Neuronal stem cell (in vitro differentiated cells): ENCODE measurements at regions not wholly inside any gene's neighbourhood (a gene's known extent, or its start where the extent isn't known, plus 50 kb on each side); places are given as distances from the start of the nearest gene placed in this dataset.

Experiments used
- DNase-seq: peaks from one replicate; pipeline ENCODE4 v3.0.0-alpha.2; 2013; ENCODE audit warnings: low spot score
- H2AFZ ChIP-seq: one replicate; pipeline ENCODE4 v1.6.1; 2013; ENCODE audit warnings: mild to moderate bottlenecking, low read length, inconsistent platforms
- H2AK5ac ChIP-seq: 2 replicates; pipeline ENCODE4 v1.6.1; 2013; ENCODE audit warnings: low read depth, mild to moderate bottlenecking, inconsistent platforms, low read length, moderate library complexity, mixed read lengths
- H2BK120ac ChIP-seq: 2 replicates; pipeline ENCODE4 v1.6.1; 2013; ENCODE audit warnings: low read depth, mild to moderate bottlenecking, inconsistent platforms, low read length, moderate library complexity, mixed read lengths
- H2BK12ac ChIP-seq: one replicate; pipeline ENCODE4 v1.6.1; 2013; ENCODE audit warnings: low read length, inconsistent platforms
- H2BK15ac ChIP-seq: 2 replicates; pipeline ENCODE4 v1.6.1; 2013; ENCODE audit warnings: mild to moderate bottlenecking, low read length, inconsistent platforms, mixed read lengths
- H2BK5ac ChIP-seq: one replicate; pipeline ENCODE4 v1.6.1; 2013; ENCODE audit warnings: inconsistent platforms, mild to moderate bottlenecking, low read length, moderate library complexity
- H3K14ac ChIP-seq: one replicate; pipeline ENCODE4 v1.6.1; 2013; ENCODE audit warnings: low read length, inconsistent platforms
- H3K18ac ChIP-seq: 2 replicates; pipeline ENCODE4 v1.6.1; 2013; ENCODE audit warnings: low read length, inconsistent platforms
- H3K23ac ChIP-seq: 2 replicates; pipeline ENCODE4 v1.6.1; 2013; ENCODE audit warnings: low read depth, mild to moderate bottlenecking, mixed read lengths, low read length, inconsistent platforms; ENCODE audit not compliant: poor library complexity
- H3K27ac ChIP-seq: replicated peaks from 3 replicates; pipeline ENCODE4 v1.5.1; 2013; ENCODE audit warnings: low read length, inconsistent platforms
- H3K27me3 ChIP-seq, 3 experiments: 2 replicates each; pipeline ENCODE4 v1.6.1; 2013; ENCODE audit warnings: low read length in 3 of 3, mild to moderate bottlenecking in 2 of 3, inconsistent platforms in 1 of 3, low read depth in 1 of 3, mixed read lengths in 1 of 3, moderate library complexity in 1 of 3; ENCODE audit not compliant: control insufficient read depth in 3 of 3, insufficient read depth in 3 of 3
- H3K36me3 ChIP-seq, 2 donors: replicated peaks in 1 of 2; 2 replicates each; pipeline ENCODE4 v1.6.1; 2013; ENCODE audit warnings: low read length in 2 of 2; ENCODE audit not compliant: control insufficient read depth in 2 of 2, insufficient read depth in 2 of 2
- H3K4ac ChIP-seq: 2 replicates; pipeline ENCODE4 v1.6.1; 2013; ENCODE audit warnings: inconsistent platforms, mild to moderate bottlenecking, low read length, moderate library complexity
- H3K4me1 ChIP-seq, 2 donors: 1 replicate in 1 of 2; 2 replicates in 1 of 2; pipeline ENCODE4 v1.6.1; 2013; ENCODE audit warnings: low read length in 2 of 2, low read depth in 1 of 2; ENCODE audit not compliant: control insufficient read depth in 2 of 2, insufficient read depth in 1 of 2
- H3K4me2 ChIP-seq: one replicate; pipeline ENCODE4 v1.6.1; 2013; ENCODE audit warnings: mild to moderate bottlenecking, low read length, inconsistent platforms; ENCODE audit not compliant: insufficient read depth, poor library complexity, severe bottlenecking
- H3K4me3 ChIP-seq, 2 donors: 2 replicates each; pipeline ENCODE4 v1.5.1; 2013; ENCODE audit warnings: low read length in 2 of 2, mild to moderate bottlenecking in 2 of 2, inconsistent platforms in 1 of 2, moderate library complexity in 1 of 2
- H3K79me1 ChIP-seq: one replicate; pipeline ENCODE4 v1.6.1; 2013; ENCODE audit warnings: low read depth, mild to moderate bottlenecking, inconsistent platforms, low read length, moderate library complexity
- H3K9ac ChIP-seq: one replicate; pipeline ENCODE4 v1.6.1; 2013; ENCODE audit warnings: mild to moderate bottlenecking, low read depth, low read length, inconsistent platforms; ENCODE audit not compliant: poor library complexity
- H3K9me3 ChIP-seq, 2 donors: replicated peaks in 1 of 2; 2 replicates each; pipeline versions ENCODE3 to v1.6.1; 2013; ENCODE audit warnings: low read length in 2 of 2, mild to moderate bottlenecking in 2 of 2, inconsistent platforms in 1 of 2, low read depth in 1 of 2, mixed read lengths in 1 of 2, moderate library complexity in 1 of 2; ENCODE audit not compliant: control insufficient read depth in 2 of 2, insufficient read depth in 1 of 2
- H4K8ac ChIP-seq: one replicate; pipeline ENCODE4 v1.6.1; 2013; ENCODE audit warnings: low read depth, mild to moderate bottlenecking, inconsistent platforms, low read length, moderate library complexity
- H4K91ac ChIP-seq: one replicate; pipeline ENCODE4 v1.6.1; 2013; ENCODE audit warnings: low read length, low read depth, mild to moderate bottlenecking, inconsistent platforms; ENCODE audit not compliant: poor library complexity
- WGBS, 2 donors: extraction: QIAGEN DNeasy Blood & Tissue Kit; methylation state at CpG; one replicate each; pipeline ENCODE4 v1.1.7; 2013; ENCODE audit warnings: missing lambda C conversion rate in 2 of 2, mixed read lengths in 1 of 2; ENCODE audit not compliant: insufficient read length in 2 of 2, insufficient replicate concordance in 1 of 2; ENCODE audit errors: extremely low coverage in 2 of 2; 5-methylcytosine and 5-hydroxymethylcytosine counted together

DNA sequence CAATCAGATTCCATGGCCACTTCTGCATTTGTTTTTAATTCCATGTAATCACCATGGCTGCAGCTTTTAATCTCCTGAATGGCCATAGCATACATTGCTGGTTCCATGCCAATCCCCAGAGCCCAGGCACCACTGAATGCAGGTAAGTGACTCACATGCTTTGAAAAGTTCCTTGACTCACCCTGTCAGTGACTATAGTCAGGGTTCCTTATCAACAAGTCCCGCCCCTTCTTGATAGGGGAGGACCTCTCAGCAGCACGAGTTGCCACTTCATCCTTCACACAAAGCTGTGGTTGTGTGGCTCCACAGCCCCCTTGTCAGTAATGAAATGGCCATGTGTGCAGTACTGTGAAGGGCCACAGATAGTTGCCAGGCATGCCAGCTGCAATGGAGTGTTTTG, 516.6 kb downstream of the PPARGC1A start:
- no peaks in the 10 kb centered on the region for H3K27me3 ChIP-seq
- H2BK15ac ChIP-seq, result no peak overlapping the region
- H3K9ac ChIP-seq, result no peak overlapping the region
- H2BK5ac ChIP-seq, result no peak overlapping the region
- H3K18ac ChIP-seq, result no peak overlapping the region
- H4K91ac ChIP-seq, result no peak overlapping the region
- no peaks in the 10 kb centered on the region for H3K79me1 ChIP-seq
- no peak overlapping the region for H3K27ac ChIP-seq
- H2AFZ ChIP-seq, result peak overlapping the region; percentile 0
- no peak overlapping the region for H3K4me2 ChIP-seq
- no peak for DNase-seq
- no peak overlapping the region for H3K14ac ChIP-seq
- H2BK12ac ChIP-seq, result no peak overlapping the region
- H3K4me1 ChIP-seq, result peaks cover 10 to 14% of the 10 kb centered on the region in 2 donors
- H4K8ac ChIP-seq, result no peak overlapping the region
- no peak overlapping the region for H2AK5ac ChIP-seq
- H2BK120ac ChIP-seq, result no peak overlapping the region
- H3K23ac ChIP-seq, result no peak overlapping the region
- H3K4ac ChIP-seq, result no peak overlapping the region
- H3K4me3 ChIP-seq, result no peak overlapping the region
- no peaks in the 10 kb centered on the region for H3K36me3 ChIP-seq
- H3K9me3 ChIP-seq, result no peaks in the 10 kb centered on the region
- WGBS, 2 donors, result no CpG with 5 or more reads among the region's 2 CpGs

GRCh38 chr4:23371533-23371932, 518.3 kb downstream of the PPARGC1A start:
- H3K4ac ChIP-seq, result no peak overlapping the region
- no peak overlapping the region for H2BK15ac ChIP-seq
- no peak overlapping the region for H2AFZ ChIP-seq
- no peak overlapping the region for H2BK12ac ChIP-seq
- no peak overlapping the region for H2BK120ac ChIP-seq
- H3K4me2 ChIP-seq, result no peak overlapping the region
- peak overlapping the region; percentile 11 for H2AK5ac ChIP-seq
- no peak overlapping the region for H3K23ac ChIP-seq
- H3K9ac ChIP-seq, result no peak overlapping the region
- H3K27ac ChIP-seq, result no peak overlapping the region
- DNase-seq, result no peak
- H3K18ac ChIP-seq, result no peak overlapping the region
- H2BK5ac ChIP-seq, result no peak overlapping the region
- H4K91ac ChIP-seq, result no peak overlapping the region
- H3K36me3 ChIP-seq, result no peaks in the 10 kb centered on the region
- no peaks in the 10 kb centered on the region for H3K9me3 ChIP-seq
- WGBS, 2 donors, result no CpG with 5 or more reads among the region's 5 CpGs
- H3K4me3 ChIP-seq, result no peak overlapping the region
- no peaks in the 10 kb centered on the region for H3K27me3 ChIP-seq
- no peak overlapping the region for H4K8ac ChIP-seq
- H3K79me1 ChIP-seq, result no peaks in the 10 kb centered on the region
- H3K4me1 ChIP-seq, result peaks cover 10 to 14% of the 10 kb centered on the region in 2 donors
- H3K14ac ChIP-seq, result no peak overlapping the region

DNA sequence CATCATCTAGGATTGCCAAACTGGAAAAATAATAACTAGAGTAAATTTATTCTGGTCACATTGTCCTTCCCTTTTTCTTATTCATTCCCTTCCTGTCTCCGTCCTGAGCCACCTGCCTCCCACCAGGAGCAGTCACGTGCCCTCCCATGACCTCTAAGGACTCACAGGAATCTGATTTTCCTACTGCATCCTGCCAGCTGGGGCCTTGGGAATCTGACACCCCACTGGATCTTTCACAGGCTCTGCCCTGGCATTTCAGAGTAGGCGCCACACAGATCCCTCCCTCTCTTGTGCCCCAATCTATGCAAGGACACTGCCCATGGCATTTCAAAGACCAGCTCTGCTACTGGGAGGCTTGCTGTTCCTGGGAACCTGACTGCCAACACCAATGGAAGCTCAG, 520.5 kb downstream of the PPARGC1A start:
- no peaks in the 10 kb centered on the region for H3K9me3 ChIP-seq
- H3K4me2 ChIP-seq, result no peak overlapping the region
- no peak overlapping the region for H2BK120ac ChIP-seq
- H2BK5ac ChIP-seq, result no peak overlapping the region
- H3K27me3 ChIP-seq, result no peaks in the 10 kb centered on the region
- no peak overlapping the region for H3K14ac ChIP-seq
- no peak overlapping the region for H3K9ac ChIP-seq
- H3K79me1 ChIP-seq, result no peaks in the 10 kb centered on the region
- no peak for DNase-seq
- peak overlapping the region; percentile 68 for H3K18ac ChIP-seq
- H3K27ac ChIP-seq, result no peak overlapping the region
- H3K4me3 ChIP-seq, result no peak overlapping the region
- H2AK5ac ChIP-seq, result no peak overlapping the region
- no peak overlapping the region for H3K23ac ChIP-seq
- H3K4me1 ChIP-seq, result peaks cover 10 to 14% of the 10 kb centered on the region in 2 donors
- no peak overlapping the region for H3K4ac ChIP-seq
- H4K91ac ChIP-seq, result no peak overlapping the region
- H2AFZ ChIP-seq, result peak overlapping the region; percentile 57
- H2BK12ac ChIP-seq, result no peak overlapping the region
- peak overlapping the region; percentile 12 for H2BK15ac ChIP-seq
- no peaks in the 10 kb centered on the region for H3K36me3 ChIP-seq
- H4K8ac ChIP-seq, result no peak overlapping the region
- no CpG with 5 or more reads among the region's 3 CpGs for WGBS, 2 donors

DNA sequence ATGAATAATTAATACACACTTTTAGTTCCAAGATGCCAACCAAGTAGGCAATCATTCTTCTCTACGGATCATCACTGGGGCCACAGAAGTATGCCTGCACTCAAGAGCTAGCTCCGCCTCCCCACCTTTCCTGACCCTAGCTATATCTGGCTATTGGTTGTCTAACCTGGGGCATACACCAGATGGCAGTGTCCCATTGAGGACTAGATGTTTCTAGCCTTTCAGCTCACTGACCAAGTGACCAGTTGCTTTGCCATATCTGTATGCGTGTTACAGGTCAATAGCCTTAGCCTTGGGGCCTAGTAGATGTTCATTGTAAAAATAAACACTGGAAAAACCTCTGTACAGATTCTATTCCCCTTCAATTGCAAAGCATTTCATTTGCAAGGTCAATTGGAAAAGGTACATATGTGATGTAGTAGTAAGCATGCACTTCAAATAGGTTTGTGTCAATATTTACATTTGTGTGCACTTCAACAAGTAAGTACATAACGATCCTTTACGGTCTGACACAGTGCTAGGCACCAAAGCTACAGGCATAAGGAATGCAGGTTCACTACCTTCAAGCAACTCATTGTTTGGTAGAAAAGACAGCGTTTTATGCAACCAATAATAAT, 521.7 kb downstream of the PPARGC1A start:
- no peak overlapping the region for H2BK12ac ChIP-seq
- H3K4ac ChIP-seq, result no peak overlapping the region
- no peak overlapping the region for H3K23ac ChIP-seq
- H2BK5ac ChIP-seq, result no peak overlapping the region
- H4K8ac ChIP-seq, result no peak overlapping the region
- H2AFZ ChIP-seq, result no peak overlapping the region
- H3K4me3 ChIP-seq, result no peak overlapping the region
- no peak overlapping the region for H3K9ac ChIP-seq
- H3K9me3 ChIP-seq, result no peaks in the 10 kb centered on the region
- H4K91ac ChIP-seq, result no peak overlapping the region
- H3K27me3 ChIP-seq, result no peaks in the 10 kb centered on the region
- DNase-seq, result peak; percentile 48
- H2BK15ac ChIP-seq, result no peak overlapping the region
- no peak overlapping the region for H3K27ac ChIP-seq
- H2BK120ac ChIP-seq, result no peak overlapping the region
- no CpG with 5 or more reads among the region's 6 CpGs for WGBS, 2 donors
- H3K18ac ChIP-seq, result no peak overlapping the region
- no peaks in the 10 kb centered on the region for H3K79me1 ChIP-seq
- H3K4me1 ChIP-seq, result peaks cover 10 to 11% of the 10 kb centered on the region in 2 donors
- H3K36me3 ChIP-seq, result no peaks in the 10 kb centered on the region
- no peak overlapping the region for H2AK5ac ChIP-seq
- H3K4me2 ChIP-seq, result no peak overlapping the region
- no peak overlapping the region for H3K14ac ChIP-seq
